ENCODE measurements at regions not wholly inside any gene's neighbourhood (a gene's known extent, or its start where the extent isn't known, plus 50 kb on each side); places are given as distances from the start of the nearest gene placed in this dataset.

GRCh38 chr13:91168386-91168711 lies 179.1 kb upstream of the MIR17HG start:
- H3K27me3 ChIP-seq (replicated peaks; ENCODE audit: control insufficient read depth, insufficient read depth, low read length, poor library complexity, severe bottlenecking), result no peaks in the 10 kb centered on the region
- no peak for DNase-seq
- H3K4me1 ChIP-seq (ENCODE audit: control insufficient read depth, insufficient read depth, low read length, poor library complexity, severe bottlenecking), result no peaks in the 10 kb centered on the region
- no peaks in the 10 kb centered on the region for H3K9me3 ChIP-seq (ENCODE audit: control insufficient read depth, low read length)
- H3K4me3 ChIP-seq (ENCODE audit: insufficient read depth, low read depth, low read length, poor library complexity, severe bottlenecking), result no peak overlapping the region
- no peaks in the 10 kb centered on the region for H3K36me3 ChIP-seq (ENCODE audit: control insufficient read depth, insufficient read depth, low read length)
- H3K27ac ChIP-seq (ENCODE audit: insufficient read depth, low read length, poor library complexity, severe bottlenecking), result no peak overlapping the region

GRCh38 chr13:91169321-91170050 lies 178.0 kb upstream of the MIR17HG start:
- no peaks in the 10 kb centered on the region for H3K27me3 ChIP-seq (replicated peaks; ENCODE audit: control insufficient read depth, insufficient read depth, low read length, poor library complexity, severe bottlenecking)
- DNase-seq, result no peak
- H3K4me1 ChIP-seq (ENCODE audit: control insufficient read depth, insufficient read depth, low read length, poor library complexity, severe bottlenecking), result no peaks in the 10 kb centered on the region
- H3K9me3 ChIP-seq (ENCODE audit: control insufficient read depth, low read length), result no peaks in the 10 kb centered on the region
- no peaks in the 10 kb centered on the region for H3K36me3 ChIP-seq (ENCODE audit: control insufficient read depth, insufficient read depth, low read length)
- H3K4me3 ChIP-seq (ENCODE audit: insufficient read depth, low read depth, low read length, poor library complexity, severe bottlenecking), result no peak overlapping the region
- no peak overlapping the region for H3K27ac ChIP-seq (ENCODE audit: insufficient read depth, low read length, poor library complexity, severe bottlenecking)

- Histone ChIP-seq H3K4me1 (ENCODE audit: control insufficient read depth, insufficient read depth, low read length, poor library complexity, severe bottlenecking) (no peaks in the 10 kb centered on the region), H3K36me3 (ENCODE audit: control insufficient read depth, insufficient read depth, low read length) (no peaks in the 10 kb centered on the region), H3K4me3 (ENCODE audit: insufficient read depth, low read depth, low read length, poor library complexity, severe bottlenecking) (no peak overlapping the region), H3K9me3 (ENCODE audit: control insufficient read depth, low read length) (no peaks in the 10 kb centered on the region), H3K27ac (ENCODE audit: insufficient read depth, low read length, poor library complexity, severe bottlenecking) (no peak overlapping the region), H3K27me3 (replicated peaks; ENCODE audit: control insufficient read depth, insufficient read depth, low read length, poor library complexity, severe bottlenecking) (no peaks in the 10 kb centered on the region)
- DNase-seq, result no peak
Observed at GRCh38 chr13:91172160-91172559, 175.3 kb upstream of the MIR17HG start.

GRCh38 chr13:91174886-91175501 lies 172.5 kb upstream of the MIR17HG start:
- DNase-seq, result no peak
- H3K27ac ChIP-seq (ENCODE audit: insufficient read depth, low read length, poor library complexity, severe bottlenecking), result no peak overlapping the region
- no peak overlapping the region for H3K4me3 ChIP-seq (ENCODE audit: insufficient read depth, low read depth, low read length, poor library complexity, severe bottlenecking)

GRCh38 chr13:91178099-91178498 lies 169.4 kb upstream of the MIR17HG start:
- no peaks in the 10 kb centered on the region for H3K36me3 ChIP-seq (ENCODE audit: control insufficient read depth, insufficient read depth, low read length)
- H3K27ac ChIP-seq (ENCODE audit: insufficient read depth, low read length, poor library complexity, severe bottlenecking), result no peak overlapping the region
- no peaks in the 10 kb centered on the region for H3K9me3 ChIP-seq (ENCODE audit: control insufficient read depth, low read length)
- H3K4me1 ChIP-seq (ENCODE audit: control insufficient read depth, insufficient read depth, low read length, poor library complexity, severe bottlenecking), result no peaks in the 10 kb centered on the region
- no peak for DNase-seq
- H3K4me3 ChIP-seq (ENCODE audit: insufficient read depth, low read depth, low read length, poor library complexity, severe bottlenecking), result no peak overlapping the region
- no peaks in the 10 kb centered on the region for H3K27me3 ChIP-seq (replicated peaks; ENCODE audit: control insufficient read depth, insufficient read depth, low read length, poor library complexity, severe bottlenecking)

More at GRCh38 chr13:91174886-91175501, 172.5 kb upstream of the MIR17HG start:
- Histone ChIP-seq H3K9me3 (ENCODE audit: control insufficient read depth, low read length) (no peaks in the 10 kb centered on the region), H3K4me1 (ENCODE audit: control insufficient read depth, insufficient read depth, low read length, poor library complexity, severe bottlenecking) (no peaks in the 10 kb centered on the region), H3K27me3 (replicated peaks; ENCODE audit: control insufficient read depth, insufficient read depth, low read length, poor library complexity, severe bottlenecking) (no peaks in the 10 kb centered on the region), H3K36me3 (ENCODE audit: control insufficient read depth, insufficient read depth, low read length) (no peaks in the 10 kb centered on the region)

- Histone ChIP-seq H3K9me3 (ENCODE audit: control insufficient read depth, low read length) (no peaks in the 10 kb centered on the region), H3K4me1 (ENCODE audit: control insufficient read depth, insufficient read depth, low read length, poor library complexity, severe bottlenecking) (no peaks in the 10 kb centered on the region), H3K36me3 (ENCODE audit: control insufficient read depth, insufficient read depth, low read length) (no peaks in the 10 kb centered on the region), H3K27me3 (replicated peaks; ENCODE audit: control insufficient read depth, insufficient read depth, low read length, poor library complexity, severe bottlenecking) (no peaks in the 10 kb centered on the region), H3K4me3 (ENCODE audit: insufficient read depth, low read depth, low read length, poor library complexity, severe bottlenecking) (no peak overlapping the region), H3K27ac (ENCODE audit: insufficient read depth, low read length, poor library complexity, severe bottlenecking) (no peak overlapping the region)
- no peak for DNase-seq
Observed at GRCh38 chr13:91181892-91182291, 165.6 kb upstream of the MIR17HG start.

GRCh38 chr13:91184244-91184926 lies 163.1 kb upstream of the MIR17HG start:
- no peaks in the 10 kb centered on the region for H3K27me3 ChIP-seq (replicated peaks; ENCODE audit: control insufficient read depth, insufficient read depth, low read length, poor library complexity, severe bottlenecking)
- H3K27ac ChIP-seq (ENCODE audit: insufficient read depth, low read length, poor library complexity, severe bottlenecking), result no peak overlapping the region
- DNase-seq, result no peak
- no peaks in the 10 kb centered on the region for H3K36me3 ChIP-seq (ENCODE audit: control insufficient read depth, insufficient read depth, low read length)
- no peaks in the 10 kb centered on the region for H3K4me1 ChIP-seq (ENCODE audit: control insufficient read depth, insufficient read depth, low read length, poor library complexity, severe bottlenecking)
- H3K4me3 ChIP-seq (ENCODE audit: insufficient read depth, low read depth, low read length, poor library complexity, severe bottlenecking), result no peak overlapping the region
- no peaks in the 10 kb centered on the region for H3K9me3 ChIP-seq (ENCODE audit: control insufficient read depth, low read length)

- Histone ChIP-seq H3K4me3 (ENCODE audit: insufficient read depth, low read depth, low read length, poor library complexity, severe bottlenecking) (no peak overlapping the region), H3K9me3 (ENCODE audit: control insufficient read depth, low read length) (no peaks in the 10 kb centered on the region), H3K27me3 (replicated peaks; ENCODE audit: control insufficient read depth, insufficient read depth, low read length, poor library complexity, severe bottlenecking) (no peaks in the 10 kb centered on the region), H3K36me3 (ENCODE audit: control insufficient read depth, insufficient read depth, low read length) (no peaks in the 10 kb centered on the region), H3K27ac (ENCODE audit: insufficient read depth, low read length, poor library complexity, severe bottlenecking) (no peak overlapping the region), H3K4me1 (ENCODE audit: control insufficient read depth, insufficient read depth, low read length, poor library complexity, severe bottlenecking) (no peaks in the 10 kb centered on the region)
- no peak for DNase-seq
Observed at GRCh38 chr13:91185294-91185863, 162.1 kb upstream of the MIR17HG start.

GRCh38 chr13:91187522-91187921 lies 160.0 kb upstream of the MIR17HG start:
- no peaks in the 10 kb centered on the region for H3K4me1 ChIP-seq (ENCODE audit: control insufficient read depth, insufficient read depth, low read length, poor library complexity, severe bottlenecking)
- H3K9me3 ChIP-seq (ENCODE audit: control insufficient read depth, low read length), result no peaks in the 10 kb centered on the region
- H3K27me3 ChIP-seq (replicated peaks; ENCODE audit: control insufficient read depth, insufficient read depth, low read length, poor library complexity, severe bottlenecking), result no peaks in the 10 kb centered on the region
- H3K36me3 ChIP-seq (ENCODE audit: control insufficient read depth, insufficient read depth, low read length), result no peaks in the 10 kb centered on the region
- H3K4me3 ChIP-seq (ENCODE audit: insufficient read depth, low read depth, low read length, poor library complexity, severe bottlenecking), result no peak overlapping the region
- no peak for DNase-seq
- H3K27ac ChIP-seq (ENCODE audit: insufficient read depth, low read length, poor library complexity, severe bottlenecking), result no peak overlapping the region

- H3K36me3 ChIP-seq (ENCODE audit: control insufficient read depth, insufficient read depth, low read length), result no peaks in the 10 kb centered on the region
- H3K9me3 ChIP-seq (ENCODE audit: control insufficient read depth, low read length), result no peaks in the 10 kb centered on the region
Observed at GRCh38 chr13:91189506-91189905, 158.0 kb upstream of the MIR17HG start.

More at GRCh38 chr13:91189506-91189905, 158.0 kb upstream of the MIR17HG start:
- H3K27ac ChIP-seq (ENCODE audit: insufficient read depth, low read length, poor library complexity, severe bottlenecking), result no peak overlapping the region
- H3K27me3 ChIP-seq (replicated peaks; ENCODE audit: control insufficient read depth, insufficient read depth, low read length, poor library complexity, severe bottlenecking), result no peaks in the 10 kb centered on the region
- no peak overlapping the region for H3K4me3 ChIP-seq (ENCODE audit: insufficient read depth, low read depth, low read length, poor library complexity, severe bottlenecking)
- H3K4me1 ChIP-seq (ENCODE audit: control insufficient read depth, insufficient read depth, low read length, poor library complexity, severe bottlenecking), result no peaks in the 10 kb centered on the region
- no peak for DNase-seq

All from effector memory CD4-positive, alpha-beta T cell (primary cell).